SK-N-SH (cell line): ENCODE measurements at regions not wholly inside any gene's neighbourhood (a gene's known extent, or its start where the extent isn't known, plus 50 kb on each side); places are given as distances from the start of the nearest gene placed in this dataset.

Source experiments
- CTCF ChIA-PET: fragments of 300-600, 350-600 bp; formaldehyde crosslinking; extraction: SDS; loops from one replicate; lab custom pipeline; 2021; lab: Yijun Ruan, JAX
- POLR2A ChIA-PET: fragments of 350-600 bp; sonication (Branson Sonifier 250); formaldehyde crosslinking; extraction: SDS; loops from one replicate; lab custom pipeline; 2020; ENCODE audit warnings: antibody characterized with exemption, inconsistent platforms; lab: Yijun Ruan, JAX
- DNase-seq: peaks from one replicate; pipeline ENCODE4 v3.0.0; 2012
- H2AFZ ChIP-seq: fragments of 200-600 bp; sonication (generic); 2 replicates; pipeline ENCODE4 v1.8.1; 2016; ENCODE audit warnings: antibody characterized with exemption, mild to moderate bottlenecking, low read depth
- H3F3A ChIP-seq: fragments of 200-600 bp; sonication (generic); replicated peaks from 2 replicates; pipeline ENCODE3; 2016; ENCODE audit warnings: antibody characterized with exemption, mild to moderate bottlenecking; ENCODE audit not compliant: insufficient read depth
- H3K27ac ChIP-seq, 2 experiments: fragments of 200-500 bp in 1 of 2; fragments of 200-600 bp in 1 of 2; sonication (Bioruptor generic) in 1 of 2; sonication (generic), shearing (Covaris generic) in 1 of 2; 2 replicates each; pipeline versions ENCODE4 v1.5.1 to v1.6.1; 2014 to 2016; ENCODE audit warnings: low read depth in 2 of 2, inconsistent platforms in 1 of 2, low read length in 1 of 2, mild to moderate bottlenecking in 1 of 2, mixed read lengths in 1 of 2
- H3K27me3 ChIP-seq: fragments of 200-600 bp; sonication (generic), shearing (Covaris generic); 2 replicates; pipeline ENCODE4 v1.6.1; 2016; ENCODE audit warnings: mixed run types; ENCODE audit not compliant: insufficient read depth
- H3K36me3 ChIP-seq, 2 experiments: fragments of 200-500 bp in 1 of 2; fragments of 200-600 bp in 1 of 2; sonication (Bioruptor generic) in 1 of 2; sonication (generic) in 1 of 2; replicated peaks in 1 of 2; 2 replicates each; pipeline versions ENCODE3 to v1.5.1; 2014 to 2016; ENCODE audit warnings: low read length in 1 of 2, mild to moderate bottlenecking in 1 of 2; ENCODE audit not compliant: insufficient read depth in 2 of 2, control insufficient read depth in 1 of 2
- H3K4me1 ChIP-seq, 2 experiments: fragments of 200-500 bp in 1 of 2; fragments of 200-600 bp in 1 of 2; sonication (Bioruptor generic) in 1 of 2; sonication (generic), shearing (Covaris generic) in 1 of 2; 2 replicates each; pipeline versions ENCODE4 v1.5.1 to v1.6.1; 2014 to 2016; ENCODE audit warnings: low read depth in 1 of 2, low read length in 1 of 2, mixed run types in 1 of 2; ENCODE audit not compliant: insufficient read depth in 2 of 2, control insufficient read depth in 1 of 2
- H3K4me2 ChIP-seq: fragments of 200-600 bp; sonication (generic), shearing (Covaris generic); 2 replicates; pipeline ENCODE4 v1.6.1; 2017; ENCODE audit warnings: mixed run types
- H3K4me3 ChIP-seq, 2 experiments: fragments of 200-500 bp in 1 of 2; fragments of 200-600 bp in 1 of 2; sonication (Bioruptor generic) in 1 of 2; sonication (generic), shearing (Covaris generic) in 1 of 2; 2 replicates each; pipeline versions ENCODE4 v1.5.1 to v1.8.1; 2014 to 2016; ENCODE audit warnings: low read depth in 2 of 2, inconsistent platforms in 1 of 2, low read length in 1 of 2, mild to moderate bottlenecking in 1 of 2, mixed read lengths in 1 of 2, moderate library complexity in 1 of 2
- H3K79me2 ChIP-seq: fragments of 200-600 bp; sonication (generic); 2 replicates; pipeline ENCODE4 v1.8.1; 2017; ENCODE audit warnings: mild to moderate bottlenecking; ENCODE audit not compliant: insufficient read depth
- H3K9ac ChIP-seq: fragments of 200-600 bp; sonication (generic); 2 replicates; pipeline ENCODE4 v1.6.1; 2017; ENCODE audit warnings: mixed run types
- H3K9me2 ChIP-seq: fragments of 200-600 bp; sonication (generic); 2 replicates; pipeline ENCODE4 v1.6.1; 2017; ENCODE audit warnings: mixed run types
- H3K9me3 ChIP-seq: fragments of 200-600 bp; sonication (generic); 2 replicates; pipeline ENCODE4 v1.6.1; 2017; ENCODE audit warnings: mixed run types, mild to moderate bottlenecking, moderate library complexity
- H4K20me1 ChIP-seq: fragments of 200-600 bp; sonication (generic); 2 replicates; pipeline ENCODE4 v1.6.1; 2017; ENCODE audit warnings: mild to moderate bottlenecking, mixed run types; ENCODE audit not compliant: insufficient read depth
- CHD2 ChIP-seq: fragments of 150-350 bp; IDR thresholded peaks from 2 replicates; pipeline ENCODE4 v1.6.1; 2018; ENCODE audit warnings: low read length; ENCODE audit not compliant: partially characterized antibody
- CTCF ChIP-seq: fragments of 200-600 bp; sonication (generic); IDR thresholded peaks from 2 replicates; pipeline ENCODE4 v1.6.1; 2017; ENCODE audit warnings: antibody characterized with exemption, mild to moderate bottlenecking, moderate library complexity
- ELF1 ChIP-seq: IDR thresholded peaks from 2 replicates; pipeline ENCODE4 v1.4.0; 2012
- EZH2phosphoT487 ChIP-seq: fragments of 200-600 bp; sonication (generic); IDR thresholded peaks from 2 replicates; pipeline ENCODE4 v1.6.1; 2017; ENCODE audit warnings: low read depth, mixed run types, mild to moderate bottlenecking, antibody characterized with exemption, moderate library complexity, borderline replicate concordance
- GABPA ChIP-seq: IDR thresholded peaks from 2 replicates; pipeline ENCODE4 v1.4.0; 2012; ENCODE audit warnings: low read depth, mild to moderate bottlenecking
- IRF3 ChIP-seq: fragments of 150-350 bp; IDR thresholded peaks from 2 replicates; pipeline ENCODE4 v1.6.1; 2016; ENCODE audit warnings: mild to moderate bottlenecking, low read depth, low read length
- MAX ChIP-seq: IDR thresholded peaks from 2 replicates; pipeline ENCODE4 v1.4.0; 2012; ENCODE audit warnings: low read depth
- MEF2A ChIP-seq: IDR thresholded peaks from 2 replicates; pipeline ENCODE4 v1.4.0; 2012; ENCODE audit warnings: low read depth, borderline replicate concordance
- MXI1 ChIP-seq: IDR thresholded peaks from 2 replicates; pipeline ENCODE4 v1.6.1; 2012; ENCODE audit warnings: mild to moderate bottlenecking, low read depth, low read length, improper control_type of control experiment
- NRF1 ChIP-seq: IDR thresholded peaks from 2 replicates; pipeline ENCODE4 v1.6.1; 2012; ENCODE audit warnings: low read depth, mild to moderate bottlenecking, low read length
- POLR2AphosphoS5 ChIP-seq: IDR thresholded peaks from 2 replicates; pipeline ENCODE4 v1.6.1; 2012; ENCODE audit warnings: low read depth, low read length
- RAD21 ChIP-seq: IDR thresholded peaks from 2 replicates; pipeline ENCODE4 v1.6.1; 2012; ENCODE audit warnings: mild to moderate bottlenecking, low read length
- REST ChIP-seq: IDR thresholded peaks from 2 replicates; pipeline ENCODE4 v1.6.1; 2012; ENCODE audit warnings: mild to moderate bottlenecking, low read depth, low read length, moderate library complexity
- RXRA ChIP-seq: IDR thresholded peaks from 2 replicates; pipeline ENCODE4 v1.4.0; 2012; ENCODE audit warnings: low read depth, mild to moderate bottlenecking, borderline replicate concordance
- SMC3 ChIP-seq: IDR thresholded peaks from 2 replicates; pipeline ENCODE4 v1.6.1; 2012; ENCODE audit warnings: low read depth, low read length, improper control_type of control experiment
- TEAD4 ChIP-seq: IDR thresholded peaks from 2 replicates; pipeline ENCODE4 v1.4.0; 2012; ENCODE audit warnings: mild to moderate bottlenecking, borderline replicate concordance; ENCODE audit not compliant: insufficient read depth
- USF2 ChIP-seq: fragments of 150-350 bp; IDR thresholded peaks from 2 replicates; pipeline ENCODE4 v1.6.1; 2017; ENCODE audit warnings: antibody characterized with exemption, low read length, low read depth, borderline replicate concordance
- YY1 ChIP-seq: IDR thresholded peaks from 2 replicates; pipeline ENCODE4 v1.4.0; 2012; ENCODE audit warnings: low read depth, mild to moderate bottlenecking
- WGBS: methylation state at CpG from one replicate; pipeline ENCODE4 v1.1.6; 2017; ENCODE audit warnings: low lambda C conversion rate; 5-methylcytosine and 5-hydroxymethylcytosine counted together

GRCh38 chr4:183832776-183833450, 72.2 kb upstream of the STOX2 start:
- H3K27ac ChIP-seq = no peak overlapping the region
- H3K27me3 ChIP-seq = no peaks in the 10 kb centered on the region
- DNase-seq = no peak
- H3K9ac ChIP-seq = no peak overlapping the region
- H2AFZ ChIP-seq = no peak overlapping the region
- no peak overlapping the region for H3K4me3 ChIP-seq
- CTCF ChIA-PET = interaction anchor here (0.8 to 2.5 kb wide), 2 partner anchors 7 to 330 kb away, joined by 3 to 8 read pairs; no protein-coding TSS in a partner anchor
- POLR2A ChIA-PET = no interaction called here
- 69% methylated on average over 9 of the region's 9 CpGs for WGBS
- no peaks in the 10 kb centered on the region for H3K36me3 ChIP-seq
- no peaks in the 10 kb centered on the region for H3K79me2 ChIP-seq
- peaks cover 0 to 5% of the 10 kb centered on the region in 2 experiments; a peak in 1 of 4 replicates for H3K4me1 ChIP-seq
- H3K9me3 ChIP-seq = no peaks in the 10 kb centered on the region
- H3F3A ChIP-seq = no peaks in the 10 kb centered on the region
- H4K20me1 ChIP-seq = no peaks in the 10 kb centered on the region
- H3K9me2 ChIP-seq = no peaks in the 10 kb centered on the region
- H3K4me2 ChIP-seq = no peak overlapping the region
- no peak for TF ChIP-seq SMC3
- TF ChIP-seq CTCF = no peak
- no peak for TF ChIP-seq MEF2A
- TF ChIP-seq USF2 = no peak
- TF ChIP-seq ELF1 = no peak
- no peak for TF ChIP-seq CHD2
- no peak for TF ChIP-seq YY1
- TF ChIP-seq EZH2phosphoT487 = no peak
- no peak for TF ChIP-seq TEAD4
- no peak for TF ChIP-seq REST
- TF ChIP-seq RXRA = no peak
- no peak for TF ChIP-seq GABPA
- no peak for TF ChIP-seq IRF3
- TF ChIP-seq MAX = no peak
- no peak for TF ChIP-seq RAD21
- TF ChIP-seq MXI1 = no peak
- TF ChIP-seq POLR2AphosphoS5 = no peak
- TF ChIP-seq NRF1 = no peak
